SK-N-SH treated with all-trans-retinoic acid at 6 μM for 48 hours (cell line): ENCODE measurements at regions not wholly inside any gene's neighbourhood (a gene's known extent, or its start where the extent isn't known, plus 50 kb on each side); places are given as distances from the start of the nearest gene placed in this dataset.

Experiments used
- ARNTL ChIP-seq: fragments of 450-650 bp; formaldehyde crosslinking; IDR thresholded peaks from 2 replicates; pipeline ENCODE4 v1.5.0; 2020; ENCODE audit warnings: low read depth, mild to moderate bottlenecking, moderate library complexity, borderline replicate concordance
- BACH2 ChIP-seq: fragments of 250-450 bp; sonication (Bioruptor Pico); IDR thresholded peaks from 2 replicates; pipeline ENCODE4 v1.9.0; 2021; ENCODE audit warnings: mild to moderate bottlenecking, borderline replicate concordance
- CREB5 ChIP-seq: fragments of 250-450 bp; sonication (Bioruptor Pico); IDR thresholded peaks from 2 replicates; pipeline ENCODE4 v1.5.1; 2020; ENCODE audit warnings: low read depth, mild to moderate bottlenecking, moderate library complexity
- CSRNP3 ChIP-seq: fragments of 250-450 bp; sonication (Bioruptor Pico); IDR thresholded peaks from 2 replicates; pipeline ENCODE4 v1.5.1; 2021; ENCODE audit warnings: mild to moderate bottlenecking, moderate library complexity
- GLIS3 ChIP-seq: fragments of 250-450 bp; sonication (Bioruptor Pico); IDR thresholded peaks from 2 replicates; pipeline ENCODE4 v1.5.0; 2020; ENCODE audit warnings: mild to moderate bottlenecking, moderate library complexity
- OSR1 ChIP-seq: fragments of 250-450 bp; sonication (Bioruptor Pico); IDR thresholded peaks from 2 replicates; pipeline ENCODE4 v1.8.0; 2022; ENCODE audit warnings: moderate library complexity, mild to moderate bottlenecking, inconsistent platforms
- TOX ChIP-seq: fragments of 250-450 bp; sonication (Bioruptor Pico); IDR thresholded peaks from 2 replicates; pipeline ENCODE4 v1.8.0; 2021; ENCODE audit warnings: mild to moderate bottlenecking, moderate library complexity, borderline replicate concordance
- TSHZ2 ChIP-seq: fragments of 250-450 bp; sonication (Bioruptor Pico); IDR thresholded peaks from 2 replicates; pipeline ENCODE4 v1.5.0; 2020; ENCODE audit warnings: mild to moderate bottlenecking, moderate library complexity
- ZC3H10 ChIP-seq: fragments of 250-450 bp; sonication (Bioruptor Pico); IDR thresholded peaks from 2 replicates; pipeline ENCODE4 v1.5.1; 2021; ENCODE audit warnings: mild to moderate bottlenecking, moderate library complexity
- ZFP3 ChIP-seq: fragments of 250-450 bp; sonication (Bioruptor Pico); IDR thresholded peaks from 2 replicates; pipeline ENCODE4 v1.5.0; 2020; ENCODE audit warnings: mild to moderate bottlenecking, moderate library complexity
- ZFP30 ChIP-seq: fragments of 450-650 bp; formaldehyde crosslinking; IDR thresholded peaks from 2 replicates; pipeline ENCODE4 v1.5.0; 2022; ENCODE audit warnings: mild to moderate bottlenecking, moderate library complexity
- ZNF70 ChIP-seq: fragments of 450-650 bp; formaldehyde crosslinking; IDR thresholded peaks from 2 replicates; pipeline ENCODE4 v1.5.0; 2020; ENCODE audit warnings: mild to moderate bottlenecking, moderate library complexity
- ZNF8 ChIP-seq: fragments of 450-650 bp; formaldehyde crosslinking; IDR thresholded peaks from 2 replicates; pipeline ENCODE4 v1.5.0; 2020; ENCODE audit warnings: mild to moderate bottlenecking, moderate library complexity

GRCh38 chr15:91695799-91696198 is 157.7 kb upstream of the SLCO3A1 start:
- TF ChIP-seq ARNTL (no peak), CREB5 (CRISPR knock-in tag) (no peak), ZFP3 (no peak), ZNF70 (CRISPR knock-in tag) (no peak), ZNF8 (no peak), GLIS3 (CRISPR knock-in tag) (no peak), OSR1 (CRISPR knock-in tag) (no peak), CSRNP3 (CRISPR knock-in tag) (no peak), ZC3H10 (no peak), TSHZ2 (CRISPR knock-in tag) (no peak), ZFP30 (CRISPR knock-in tag) (no peak), BACH2 (CRISPR knock-in tag) (no peak), TOX (CRISPR knock-in tag) (no peak)
